ENCODE measurements at regions not wholly inside any gene's neighbourhood (a gene's known extent, or its start where the extent isn't known, plus 50 kb on each side); places are given as distances from the start of the nearest gene placed in this dataset.
"Not testable (repeated sequence)": the region's sequence is repeated elsewhere in the genome, so short reads cannot be mapped to it uniquely, and the experiment has no call there.

DNA sequence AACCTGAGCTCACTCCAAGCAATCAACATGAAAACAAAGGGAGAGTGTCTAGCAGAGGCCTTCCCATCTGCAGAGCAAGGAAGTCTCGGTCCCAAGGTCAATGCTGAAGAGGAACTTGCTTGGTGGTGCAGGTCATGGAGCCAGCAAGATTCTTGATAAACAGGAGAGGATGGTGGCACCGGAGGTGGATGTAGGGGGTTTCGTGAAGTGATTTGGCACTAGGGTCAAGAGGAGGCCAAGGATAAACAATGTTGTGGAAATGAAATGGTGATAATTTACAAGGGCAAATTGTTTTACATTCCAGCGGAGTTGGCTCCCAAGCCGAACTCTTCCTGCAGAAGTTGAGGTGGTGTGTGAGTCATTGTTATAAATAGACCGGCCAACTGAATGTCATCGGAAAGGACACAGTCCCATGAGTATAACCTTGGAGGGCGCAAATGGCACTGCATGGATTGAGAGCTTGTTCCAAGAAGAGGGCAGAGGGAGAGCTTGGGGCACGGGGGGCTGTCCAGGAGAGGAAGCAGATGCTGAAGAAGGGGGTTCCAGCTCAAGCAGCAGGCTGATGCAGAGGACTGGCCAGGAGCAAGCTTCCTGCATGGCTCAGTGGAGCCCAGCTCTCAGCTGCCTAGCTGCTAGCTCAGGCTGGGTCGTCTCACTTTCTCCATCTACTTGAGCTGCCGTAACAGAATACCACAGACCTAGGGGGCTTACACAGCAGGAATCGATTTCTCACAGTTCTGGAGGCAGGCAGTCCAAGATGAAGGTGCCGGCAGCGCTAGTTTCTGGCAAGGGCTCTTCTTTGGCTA, 136.6 kb downstream of the COPRS start:
- ATAC-seq (replicated peaks in 6 of 8), result peak in 1 of 8 experiments; percentile 32
- in situ Hi-C loops (cut with MboI; ENCODE audit: low pct_unique_long_range_greater_than_20kb in 2 of 9, low sequenced_read_pairs in 9 of 9, unreplicated experiment in 9 of 9), result no loop called here
- Histone ChIP-seq H3K4me1 (replicated peaks in 1 of 2) (no peaks in the 10 kb centered on the region), H3K27ac (no peak overlapping the region), H3K4me3 (no peak overlapping the region)
- whole genome bisulfite sequencing, 10 experiments, result 13 to 88% (median 70%) methylated on average over 2 to 6 of the region's 14 CpGs; no CpG with 5 or more reads in 1 of the 10 experiments

DNA sequence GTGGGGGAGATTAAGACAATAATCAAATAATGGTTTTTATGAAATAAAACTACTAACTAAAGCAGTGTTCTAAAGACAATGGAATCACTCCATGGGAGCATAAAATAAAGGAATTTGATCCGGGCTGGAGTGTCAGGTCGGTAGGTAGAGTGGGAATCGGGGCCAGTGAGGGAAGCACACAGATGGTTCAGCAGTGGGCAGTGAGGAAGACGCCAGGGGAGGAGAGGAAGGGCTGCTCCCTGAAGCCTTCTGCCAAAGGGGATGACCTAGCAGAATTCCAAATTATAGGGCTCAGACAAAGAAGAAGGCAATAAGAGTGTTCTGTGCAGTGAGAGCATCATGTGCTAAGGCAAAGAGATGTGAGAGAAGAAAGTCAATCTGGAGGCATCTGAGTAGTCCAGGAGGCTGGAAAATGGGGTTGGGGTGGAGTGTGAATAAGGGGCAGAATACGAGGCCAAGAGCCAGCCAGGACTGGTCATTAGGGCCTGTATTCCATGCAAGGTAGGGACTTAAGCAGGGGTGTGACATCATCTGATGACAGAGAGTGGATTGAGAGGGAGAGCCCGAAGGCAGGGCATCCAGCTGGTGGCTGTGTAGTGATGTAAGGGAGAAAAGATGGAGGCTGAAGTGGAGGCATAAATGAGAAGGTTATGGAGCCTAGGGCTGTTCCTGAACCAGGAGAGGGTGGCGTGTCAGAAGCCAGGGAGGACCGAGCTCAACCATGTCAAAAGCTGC, 137.6 kb downstream of the COPRS start:
- in situ Hi-C loops (cut with MboI; ENCODE audit: low pct_unique_long_range_greater_than_20kb in 2 of 9, low sequenced_read_pairs in 9 of 9, unreplicated experiment in 9 of 9), result no loop called here
- Histone ChIP-seq H3K27ac (no peak overlapping the region), H3K4me3 (no peak overlapping the region), H3K4me1 (replicated peaks in 1 of 2) (no peaks in the 10 kb centered on the region)
- peak in 4 of 8 experiments; percentile 30 to 75 (median 55) for ATAC-seq (replicated peaks in 6 of 8)
- 50 to 100% (median 75%) methylated on average over 1 to 6 of the region's 8 CpGs for WGBS, 10 experiments

DNA sequence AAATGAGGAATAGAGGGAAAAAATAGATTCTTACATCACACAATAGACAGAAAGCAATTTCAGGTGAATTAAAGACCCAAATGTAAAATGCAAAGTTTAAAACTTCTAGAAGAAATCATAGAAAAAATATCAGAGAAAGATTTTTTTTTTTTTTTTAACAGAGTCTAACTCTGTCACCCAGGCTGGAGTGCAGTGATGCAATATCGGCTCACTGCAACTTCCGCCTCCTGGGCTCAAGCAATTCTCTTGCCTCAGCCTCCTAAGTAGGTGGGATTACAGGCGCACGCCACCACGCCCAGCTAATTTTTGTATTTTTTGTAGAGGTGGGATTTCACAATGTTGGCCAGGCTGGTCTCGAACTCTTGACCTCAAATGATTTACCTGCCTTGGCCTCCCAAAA, 141.8 kb downstream of the COPRS start:
- ATAC-seq (replicated peaks in 6 of 8); in situ Hi-C loops (cut with MboI; ENCODE audit: low pct_unique_long_range_greater_than_20kb in 2 of 9, low sequenced_read_pairs in 9 of 9, unreplicated experiment in 9 of 9); H3K4me3 ChIP-seq; H3K27ac ChIP-seq; H3K4me1 ChIP-seq (replicated peaks in 1 of 2): not testable (repeated sequence)
- WGBS, 10 experiments, result 85 to 100% (median 97%) methylated on average over 1 to 6 of the region's 6 CpGs; no CpG with 5 or more reads in 4 of the 10 experiments

DNA sequence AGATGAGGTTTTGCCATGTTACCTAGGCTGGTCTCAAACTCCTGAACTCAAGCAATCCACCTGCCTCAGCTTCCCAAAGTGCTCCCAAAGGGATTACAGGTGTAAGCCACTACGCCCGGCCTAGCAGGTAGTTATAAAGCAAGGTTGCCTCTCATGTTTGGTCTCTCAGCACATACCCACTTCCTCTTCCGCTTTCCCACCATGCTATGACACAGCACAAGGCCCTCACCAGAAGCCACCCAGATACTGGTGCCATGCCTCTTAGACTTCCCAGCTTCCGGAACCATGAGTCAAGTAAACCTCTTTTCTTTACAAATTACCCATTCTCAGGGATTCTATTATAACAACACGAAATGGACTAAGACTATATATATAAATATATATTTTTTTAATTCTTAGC, 143.6 kb downstream of the COPRS start:
- no peak for ATAC-seq (replicated peaks in 6 of 8)
- H3K4me3 ChIP-seq, result no peak overlapping the region
- 43 to 100% (median 79%) methylated on average over 1 to 5 of the region's 5 CpGs; no CpG with 5 or more reads in 2 of the 10 experiments for WGBS, 10 experiments
- H3K27ac ChIP-seq, result no peak overlapping the region
- no peaks in the 10 kb centered on the region for H3K4me1 ChIP-seq (replicated peaks in 1 of 2)
- in situ Hi-C loops (cut with MboI; ENCODE audit: low pct_unique_long_range_greater_than_20kb in 2 of 9, low sequenced_read_pairs in 9 of 9, unreplicated experiment in 9 of 9), result no loop called here

DNA sequence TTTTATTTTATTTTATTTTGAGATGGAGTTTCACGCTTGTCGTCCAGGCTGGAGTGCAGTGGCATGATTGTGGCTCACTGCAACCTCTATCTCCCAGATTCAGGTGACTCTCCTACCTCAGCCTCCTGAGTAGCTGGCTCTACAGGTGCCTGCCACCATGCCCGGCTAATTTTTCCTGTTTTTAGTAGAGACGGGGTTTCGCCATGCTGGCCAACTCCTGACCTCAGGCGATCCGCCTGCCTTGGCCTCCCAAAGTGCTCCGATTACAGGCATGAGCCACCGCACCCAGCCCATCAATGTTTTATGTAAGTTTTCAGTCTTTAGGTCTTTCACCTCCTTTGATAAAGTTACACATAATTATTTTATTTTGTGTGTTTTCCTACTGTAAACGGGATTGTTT, 154.6 kb downstream of the COPRS start:
- in situ Hi-C loops (cut with MboI; ENCODE audit: low pct_unique_long_range_greater_than_20kb in 2 of 9, low sequenced_read_pairs in 9 of 9, unreplicated experiment in 9 of 9), result no loop called here

DNA sequence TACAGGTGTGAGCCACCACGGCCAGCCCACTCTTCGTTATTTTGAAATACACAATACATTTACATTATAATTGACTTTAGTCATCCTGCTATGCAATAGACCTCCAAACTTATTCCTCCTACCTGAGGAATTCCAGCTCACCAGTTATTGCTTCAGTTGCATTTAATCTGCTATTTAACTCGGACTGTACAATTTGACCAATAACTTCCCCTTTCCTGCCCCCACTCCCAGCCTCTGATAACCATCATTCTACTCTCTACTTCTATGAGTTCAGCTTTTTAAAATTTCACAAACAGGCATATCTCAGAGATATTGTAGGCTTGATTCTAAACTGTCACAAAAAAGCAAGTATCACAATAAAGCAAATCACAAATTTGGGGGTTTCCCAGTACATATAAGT, 157.0 kb downstream of the COPRS start:
- no peak overlapping the region for H3K4me3 ChIP-seq
- no peak overlapping the region for H3K27ac ChIP-seq
- WGBS, 10 experiments, result 33 to 100% (median 83%) methylated on average over 1 to 3 of the region's 3 CpGs; no CpG with 5 or more reads in 1 of the 10 experiments
- in situ Hi-C loops (cut with MboI; ENCODE audit: low pct_unique_long_range_greater_than_20kb in 2 of 9, low sequenced_read_pairs in 9 of 9, unreplicated experiment in 9 of 9), result no loop called here
- H3K4me1 ChIP-seq (replicated peaks in 1 of 2), result no peaks in the 10 kb centered on the region
- ATAC-seq (replicated peaks in 6 of 8), result no peak

More for the DNA sequence above, 154.6 kb downstream of the COPRS start:
- no peak overlapping the region for H3K27ac ChIP-seq
- H3K4me1 ChIP-seq (replicated peaks in 1 of 2), result no peaks in the 10 kb centered on the region
- H3K4me3 ChIP-seq, result no peak overlapping the region
- WGBS, 10 experiments, result 43 to 97% (median 87%) methylated on average over 3 to 10 of the region's 10 CpGs; no CpG with 5 or more reads in 1 of the 10 experiments
- no peak for ATAC-seq (replicated peaks in 6 of 8)

DNA sequence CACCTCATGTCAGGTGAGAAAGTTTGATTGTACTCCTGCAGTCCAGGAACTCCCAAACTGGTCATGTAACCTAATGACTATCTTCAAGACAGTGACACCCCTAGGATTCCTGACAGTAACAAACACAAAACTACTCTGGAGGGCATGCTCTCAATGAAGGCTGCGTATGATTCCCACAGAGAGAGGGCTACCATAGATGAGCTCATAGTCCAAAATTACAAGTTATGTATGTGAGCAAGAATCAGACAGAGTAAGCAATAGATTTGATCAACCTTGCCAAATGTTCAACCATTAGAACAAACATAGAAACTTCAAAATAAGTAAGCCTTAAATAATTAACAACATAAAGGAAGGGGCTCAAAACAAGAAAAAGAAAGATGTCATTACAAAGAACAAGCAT, 158.1 kb downstream of the COPRS start:
- in situ Hi-C loops (cut with MboI; ENCODE audit: low pct_unique_long_range_greater_than_20kb in 2 of 9, low sequenced_read_pairs in 9 of 9, unreplicated experiment in 9 of 9), result no loop called here

DNA sequence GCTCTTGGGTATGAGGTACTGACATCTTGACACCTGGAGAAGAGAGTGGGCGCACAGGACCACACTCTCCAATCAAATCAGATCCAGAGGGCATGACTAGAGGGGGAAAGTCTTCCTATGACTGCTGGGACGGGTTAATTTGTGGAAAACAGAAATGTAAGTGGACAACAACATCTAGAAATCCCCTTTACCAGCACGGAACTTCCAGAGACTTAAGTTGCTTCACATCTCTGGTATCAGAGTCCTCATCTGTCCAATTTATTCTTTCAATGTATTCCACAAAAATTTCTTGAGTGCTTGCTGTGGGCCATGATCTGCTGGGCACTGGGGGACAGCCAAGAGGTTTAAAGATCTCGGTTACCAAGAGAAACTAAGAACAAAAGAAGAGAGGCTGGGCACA, 159.2 kb downstream of the COPRS start:
- 60 to 100% (median 85%) methylated on average over 1 to 3 of the region's 4 CpGs; no CpG with 5 or more reads in 3 of the 10 experiments for WGBS, 10 experiments
- ATAC-seq (replicated peaks in 6 of 8), result no peak
- in situ Hi-C loops (cut with MboI; ENCODE audit: low pct_unique_long_range_greater_than_20kb in 2 of 9, low sequenced_read_pairs in 9 of 9, unreplicated experiment in 9 of 9), result no loop called here
- Histone ChIP-seq H3K27ac (no peak overlapping the region), H3K4me1 (replicated peaks in 1 of 2) (peaks cover 7% of the 10 kb centered on the region in 2 donors), H3K4me3 (no peak overlapping the region)

More for the DNA sequence above, 158.1 kb downstream of the COPRS start:
- 29 to 100% (median 100%) methylated on average over 1 of the region's 1 CpG; no CpG with 5 or more reads in 4 of the 10 experiments for WGBS, 10 experiments
- peaks cover 5 to 6% of the 10 kb centered on the region in 2 donors for H3K4me1 ChIP-seq (replicated peaks in 1 of 2)
- H3K4me3 ChIP-seq, result no peak overlapping the region
- H3K27ac ChIP-seq, result no peak overlapping the region
- no peak for ATAC-seq (replicated peaks in 6 of 8)

DNA sequence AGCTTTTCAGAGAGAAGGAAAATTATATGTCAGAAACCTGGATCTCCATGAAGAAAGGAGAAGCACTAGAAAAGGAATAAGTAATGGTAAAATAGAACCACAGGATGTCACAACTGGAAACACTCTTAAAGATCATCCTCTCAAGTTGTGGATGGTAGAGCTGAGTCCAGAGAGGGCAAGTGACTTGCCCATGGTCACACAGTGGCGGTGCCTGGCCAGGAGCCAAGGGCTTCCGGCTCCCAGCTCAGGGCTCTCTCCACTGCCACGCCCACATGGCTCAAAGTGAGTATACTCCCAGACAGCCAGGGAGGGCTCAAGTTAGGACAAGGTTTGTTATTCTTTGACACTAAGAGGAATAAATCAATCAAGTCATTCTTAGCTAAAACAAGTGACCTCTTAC, 159.8 kb downstream of the COPRS start:
- Histone ChIP-seq H3K27ac (no peak overlapping the region), H3K4me3 (no peak overlapping the region), H3K4me1 (replicated peaks in 1 of 2) (peaks cover 7% of the 10 kb centered on the region in 2 donors)
- in situ Hi-C loops (cut with MboI; ENCODE audit: low pct_unique_long_range_greater_than_20kb in 2 of 9, low sequenced_read_pairs in 9 of 9, unreplicated experiment in 9 of 9), result no loop called here
- 40 to 100% (median 70%) methylated on average over 1 to 3 of the region's 3 CpGs; no CpG with 5 or more reads in 2 of the 10 experiments for WGBS, 10 experiments
- peak in 2 of 8 experiments; percentile 7 to 31 for ATAC-seq (replicated peaks in 6 of 8)

DNA sequence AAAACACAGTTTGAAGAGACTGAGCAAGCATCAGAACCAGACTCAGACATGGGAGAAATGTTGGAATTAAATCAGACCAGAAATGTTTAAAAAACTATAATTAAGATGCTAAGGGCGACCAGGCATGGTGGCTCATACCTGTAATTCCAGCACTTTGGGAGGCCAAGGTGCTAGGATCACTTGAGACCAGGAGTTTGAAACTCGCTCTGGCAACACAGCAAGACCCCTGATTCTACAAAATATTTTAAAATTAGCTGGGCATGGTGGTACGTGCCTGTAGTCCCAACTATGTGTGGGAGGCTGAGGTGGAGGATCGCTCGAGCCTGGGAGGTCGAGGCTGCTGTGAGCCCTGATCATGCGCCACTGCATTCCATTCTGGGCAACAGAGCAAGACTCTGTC, 160.3 kb downstream of the COPRS start:
- WGBS, 10 experiments, result 78 to 100% (median 89%) methylated on average over 1 to 7 of the region's 7 CpGs; no CpG with 5 or more reads in 2 of the 10 experiments
- H3K4me3 ChIP-seq, result no peak overlapping the region
- H3K27ac ChIP-seq, result no peak overlapping the region
- peaks cover 7% of the 10 kb centered on the region in 2 donors for H3K4me1 ChIP-seq (replicated peaks in 1 of 2)
- in situ Hi-C loops (cut with MboI; ENCODE audit: low pct_unique_long_range_greater_than_20kb in 2 of 9, low sequenced_read_pairs in 9 of 9, unreplicated experiment in 9 of 9), result no loop called here
- no peak for ATAC-seq (replicated peaks in 6 of 8)

DNA sequence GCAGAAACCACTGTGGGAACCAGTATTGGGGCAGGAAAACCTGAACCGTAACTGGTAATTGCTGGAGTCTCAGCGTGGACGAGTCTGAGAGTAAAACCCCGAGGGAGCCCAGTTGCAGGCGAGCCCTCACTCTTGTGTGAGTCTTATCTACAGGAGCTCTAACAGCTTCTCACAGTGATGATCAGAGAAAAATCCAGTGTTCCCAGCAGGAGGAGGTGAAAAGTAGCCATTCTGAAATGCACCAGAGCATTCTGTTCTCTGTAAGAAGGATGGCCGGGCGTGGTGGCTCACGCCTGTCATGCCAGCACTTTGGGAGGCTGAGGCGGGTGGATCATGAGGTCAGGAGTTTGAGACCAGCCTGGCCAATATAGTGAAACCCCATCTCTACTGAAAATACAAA, 161.2 kb downstream of the COPRS start:
- WGBS, 10 experiments, result 68 to 100% (median 95%) methylated on average over 1 to 4 of the region's 9 CpGs; no CpG with 5 or more reads in 3 of the 10 experiments
- in situ Hi-C loops (cut with MboI; ENCODE audit: low pct_unique_long_range_greater_than_20kb in 2 of 9, low sequenced_read_pairs in 9 of 9, unreplicated experiment in 9 of 9), result no loop called here
- no peak for ATAC-seq (replicated peaks in 6 of 8)
- no peak overlapping the region for H3K4me3 ChIP-seq
- H3K27ac ChIP-seq, result no peak overlapping the region
- H3K4me1 ChIP-seq (replicated peaks in 1 of 2), result peaks cover 7% of the 10 kb centered on the region in 2 donors

DNA sequence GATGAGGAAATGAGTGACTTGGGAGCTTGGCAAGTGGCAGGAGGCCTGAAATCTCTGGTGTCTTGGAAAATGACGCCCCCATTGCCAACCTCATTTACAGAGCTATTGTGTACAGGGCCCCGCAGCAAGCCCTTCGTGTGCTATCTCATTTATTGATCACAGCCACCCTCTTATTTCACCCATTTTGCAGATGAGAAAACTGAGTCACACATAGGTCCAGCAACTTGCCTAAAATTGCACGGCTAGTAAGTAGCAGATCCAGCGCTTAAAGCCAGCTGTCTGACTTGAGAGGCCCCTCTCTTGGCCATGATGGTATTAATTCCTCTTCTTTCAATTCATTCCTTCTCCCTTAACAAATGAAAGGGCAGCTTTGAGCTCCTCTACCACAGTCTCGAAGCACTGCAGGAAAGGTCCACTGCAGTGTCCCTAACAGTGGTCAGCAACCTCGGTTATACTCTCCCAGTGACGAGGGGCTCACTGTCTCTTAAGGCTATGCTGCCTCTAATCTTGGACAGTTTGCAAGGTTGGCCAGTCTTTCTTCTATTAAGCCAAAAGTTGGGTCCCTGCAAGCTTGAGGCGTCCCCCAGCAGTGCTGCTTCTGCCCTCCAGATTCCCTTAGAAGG, 162.2 kb downstream of the COPRS start:
- ATAC-seq (replicated peaks in 6 of 8), result no peak
- in situ Hi-C loops (cut with MboI; ENCODE audit: low pct_unique_long_range_greater_than_20kb in 2 of 9, low sequenced_read_pairs in 9 of 9, unreplicated experiment in 9 of 9), result no loop called here
- 36 to 88% (median 68%) methylated on average over 3 to 7 of the region's 9 CpGs; no CpG with 5 or more reads in 2 of the 10 experiments for WGBS, 10 experiments
- H3K27ac ChIP-seq, result no peak overlapping the region
- peaks cover 7% of the 10 kb centered on the region in 2 donors for H3K4me1 ChIP-seq (replicated peaks in 1 of 2)
- no peak overlapping the region for H3K4me3 ChIP-seq

DNA sequence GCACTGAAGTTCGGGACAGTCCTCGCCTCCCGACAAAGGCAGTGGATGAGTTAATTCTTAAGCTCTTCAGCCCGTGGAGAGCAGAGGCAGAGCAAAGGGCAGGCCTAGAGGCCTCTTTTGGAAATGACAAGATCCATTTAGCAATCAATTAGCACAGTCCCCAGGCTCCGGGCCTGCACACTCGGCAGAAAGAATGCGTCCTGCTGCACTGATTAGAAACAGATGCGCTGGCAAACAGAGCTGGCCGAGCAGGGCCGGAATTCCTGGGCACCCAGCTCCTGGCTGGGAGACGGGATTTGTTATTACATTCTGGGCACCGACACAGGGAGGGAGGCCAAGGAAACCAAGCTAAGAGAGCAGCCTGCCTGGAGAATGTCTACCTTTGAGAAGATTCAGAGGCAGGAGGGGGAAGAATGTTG, 162.9 kb downstream of the COPRS start:
- peak; percentile 86 to 99 (median 94) for ATAC-seq (replicated peaks in 6 of 8)
- in situ Hi-C loops (cut with MboI; ENCODE audit: low pct_unique_long_range_greater_than_20kb in 2 of 9, low sequenced_read_pairs in 9 of 9, unreplicated experiment in 9 of 9), result no loop called here
- H3K27ac ChIP-seq, result no peak overlapping the region
- peaks cover 7% of the 10 kb centered on the region in 2 donors for H3K4me1 ChIP-seq (replicated peaks in 1 of 2)
- no peak overlapping the region for H3K4me3 ChIP-seq
- 0 to 26% (median 12%) methylated on average over 1 to 9 of the region's 12 CpGs; no CpG with 5 or more reads in 4 of the 10 experiments for WGBS, 10 experiments

Measured in motor neuron (in vitro differentiated cells).